Activated T-cell treated with anti-CD3 and anti-CD28 coated beads, Interleukin-2, amount 50 U/mL, for 72 hours (primary cell): ENCODE measurements at regions not wholly inside any gene's neighbourhood (a gene's known extent, or its start where the extent isn't known, plus 50 kb on each side); places are given as distances from the start of the nearest gene placed in this dataset.
"Not testable (repeated sequence)": the region's sequence is repeated elsewhere in the genome, so short reads cannot be mapped to it uniquely, and the experiment has no call there.

ENCODE experiments used
- ATAC-seq, 2 donors: fragments of 150-1000 bp; cut with Tn5 transposase; replicated peaks in 1 of 2; 2 replicates each; pipeline ENCODE4 v1.10.0; 2021; ENCODE audit warnings: moderate library complexity in 2 of 2, mild to moderate bottlenecking in 1 of 2
- DNase-seq, 2 donors: peaks; one replicate each; pipeline ENCODE4 v3.0.0; 2021 to 2022; ENCODE audit warnings: mixed read lengths in 1 of 2
- H3K27ac Mint-ChIP-seq: one replicate; pipeline ENCODE4 v1.8.0; 2022; ENCODE audit warnings: mild to moderate bottlenecking, moderate library complexity, mixed read lengths
- H3K27me3 Mint-ChIP-seq: one replicate; pipeline ENCODE4 v1.8.0; 2022; ENCODE audit warnings: low read depth, mixed read lengths
- H3K36me3 Mint-ChIP-seq, 2 donors: one replicate each; pipeline ENCODE4 v1.8.0; 2022; ENCODE audit warnings: mixed read lengths in 2 of 2, mild to moderate bottlenecking in 1 of 2; ENCODE audit not compliant: insufficient read depth in 2 of 2
- H3K4me1 Mint-ChIP-seq: one replicate; pipeline ENCODE4 v1.8.0; 2022; ENCODE audit warnings: low read depth, mixed read lengths
- H3K4me3 Mint-ChIP-seq, 2 donors: one replicate each; pipeline ENCODE4 v1.8.0; 2022; ENCODE audit warnings: mild to moderate bottlenecking in 2 of 2, mixed read lengths in 2 of 2, moderate library complexity in 2 of 2
- H3K9me3 Mint-ChIP-seq, 2 donors: one replicate each; pipeline ENCODE4 v1.8.0; 2022; ENCODE audit warnings: mixed read lengths in 2 of 2

- DNase-seq (no peak), ATAC-seq (no peak)
- Mint-ChIP-seq H3K4me3 (no peak overlapping the region), H3K36me3 (no peaks in the 10 kb centered on the region), H3K27me3 (no peaks in the 10 kb centered on the region), H3K4me1 (no peaks in the 10 kb centered on the region), H3K27ac (no peak overlapping the region), H3K9me3 (no peaks in the 10 kb centered on the region)
These were observed 96.9 kb downstream of the ATP6V1G3 start for GRCh38 chr1:198443365-198444233.

- no peak overlapping the region for H3K4me3 Mint-ChIP-seq
- no peak for ATAC-seq
- no peaks in the 10 kb centered on the region for H3K9me3 Mint-ChIP-seq
- no peak for DNase-seq
- H3K27ac Mint-ChIP-seq, result no peak overlapping the region
- H3K4me1 Mint-ChIP-seq, result no peaks in the 10 kb centered on the region
- no peaks in the 10 kb centered on the region for H3K27me3 Mint-ChIP-seq
- H3K36me3 Mint-ChIP-seq, result no peaks in the 10 kb centered on the region
These were observed 99.6 kb downstream of the ATP6V1G3 start for GRCh38 chr1:198440842-198441241.

GRCh38 chr1:198437332-198437731 is 103.1 kb downstream of the ATP6V1G3 start:
- peaks cover 0 to 2% of the 10 kb centered on the region in 2 donors for H3K36me3 Mint-ChIP-seq
- H3K4me3 Mint-ChIP-seq, result no peak overlapping the region
- peaks cover 1 to 4% of the 10 kb centered on the region in 2 donors for H3K9me3 Mint-ChIP-seq
- H3K4me1 Mint-ChIP-seq, result no peaks in the 10 kb centered on the region
- DNase-seq, result no peak
- no peak for ATAC-seq
- H3K27ac Mint-ChIP-seq, result no peak overlapping the region
- H3K27me3 Mint-ChIP-seq, result no peaks in the 10 kb centered on the region

GRCh38 chr1:198436276-198436675 is 104.2 kb downstream of the ATP6V1G3 start:
- Mint-ChIP-seq H3K27me3 (no peaks in the 10 kb centered on the region), H3K4me1 (no peaks in the 10 kb centered on the region), H3K9me3 (peaks cover 5 to 9% of the 10 kb centered on the region in 2 donors), H3K4me3 (no peak overlapping the region), H3K27ac (no peak overlapping the region), H3K36me3 (peaks cover 0 to 6% of the 10 kb centered on the region in 2 donors)
- ATAC-seq (no peak), DNase-seq (no peak)

- peaks cover 0 to 6% of the 10 kb centered on the region in 2 donors for H3K36me3 Mint-ChIP-seq
- H3K4me3 Mint-ChIP-seq, result no peak overlapping the region
- no peaks in the 10 kb centered on the region for H3K4me1 Mint-ChIP-seq
- DNase-seq, result no peak
- no peak overlapping the region for H3K27ac Mint-ChIP-seq
- no peak for ATAC-seq
- H3K9me3 Mint-ChIP-seq, result peaks cover 5 to 9% of the 10 kb centered on the region in 2 donors
- H3K27me3 Mint-ChIP-seq, result no peaks in the 10 kb centered on the region
These were observed 105.4 kb downstream of the ATP6V1G3 start for GRCh38 chr1:198435056-198435455.

- H3K4me3 Mint-ChIP-seq, result no peak overlapping the region
- no peak overlapping the region for H3K27ac Mint-ChIP-seq
- no peak for DNase-seq
- ATAC-seq, result no peak
- H3K27me3 Mint-ChIP-seq, result no peaks in the 10 kb centered on the region
- no peaks in the 10 kb centered on the region for H3K36me3 Mint-ChIP-seq
- H3K9me3 Mint-ChIP-seq, result no peaks in the 10 kb centered on the region
- H3K4me1 Mint-ChIP-seq, result no peaks in the 10 kb centered on the region
These were observed 116.0 kb downstream of the ATP6V1G3 start for GRCh38 chr1:198424441-198424840.

- Mint-ChIP-seq H3K36me3 (no peaks in the 10 kb centered on the region), H3K4me1 (no peaks in the 10 kb centered on the region), H3K9me3 (no peaks in the 10 kb centered on the region)
These were observed 116.8 kb downstream of the ATP6V1G3 start for GRCh38 chr1:198423673-198424072.

GRCh38 chr1:198417039-198417438 is 123.4 kb downstream of the ATP6V1G3 start:
- Mint-ChIP-seq H3K27ac (no peak overlapping the region), H3K4me3 (no peak overlapping the region), H3K27me3 (peaks cover 8% of the 10 kb centered on the region), H3K9me3 (peaks cover 0 to 1% of the 10 kb centered on the region in 2 donors), H3K36me3 (no peaks in the 10 kb centered on the region), H3K4me1 (no peaks in the 10 kb centered on the region)
- DNase-seq (no peak), ATAC-seq (no peak)

More at GRCh38 chr1:198423673-198424072, 116.8 kb downstream of the ATP6V1G3 start:
- Mint-ChIP-seq H3K27me3 (no peaks in the 10 kb centered on the region), H3K27ac (no peak overlapping the region), H3K4me3 (no peak overlapping the region)
- ATAC-seq (no peak), DNase-seq (no peak)

- H3K27me3 Mint-ChIP-seq, result peaks cover 8% of the 10 kb centered on the region
- H3K4me3 Mint-ChIP-seq, result no peak overlapping the region
- no peaks in the 10 kb centered on the region for H3K4me1 Mint-ChIP-seq
- ATAC-seq (no peak), DNase-seq (no peak)
- no peak overlapping the region for H3K27ac Mint-ChIP-seq
- H3K9me3 Mint-ChIP-seq, result peaks cover 0 to 1% of the 10 kb centered on the region in 2 donors
- no peaks in the 10 kb centered on the region for H3K36me3 Mint-ChIP-seq
These were observed 124.2 kb downstream of the ATP6V1G3 start for GRCh38 chr1:198416296-198416695.

GRCh38 chr1:198411240-198411639 is 129.2 kb downstream of the ATP6V1G3 start:
- Mint-ChIP-seq H3K4me1 (no peaks in the 10 kb centered on the region), H3K27ac (no peak overlapping the region), H3K4me3 (no peak overlapping the region), H3K9me3 (peaks cover 1 to 3% of the 10 kb centered on the region in 2 donors), H3K27me3 (no peaks in the 10 kb centered on the region), H3K36me3 (no peaks in the 10 kb centered on the region)
- ATAC-seq (no peak), DNase-seq (no peak)

GRCh38 chr1:198408716-198409115 is 131.8 kb downstream of the ATP6V1G3 start:
- Mint-ChIP-seq H3K27ac (no peak overlapping the region), H3K9me3 (peaks cover 1 to 3% of the 10 kb centered on the region in 2 donors), H3K4me3 (no peak overlapping the region), H3K4me1 (no peaks in the 10 kb centered on the region), H3K36me3 (no peaks in the 10 kb centered on the region), H3K27me3 (no peaks in the 10 kb centered on the region)
- ATAC-seq (no peak), DNase-seq (no peak)

- H3K27ac Mint-ChIP-seq, H3K27me3 Mint-ChIP-seq, H3K4me3 Mint-ChIP-seq, H3K4me1 Mint-ChIP-seq, ATAC-seq, DNase-seq, H3K36me3 Mint-ChIP-seq, H3K9me3 Mint-ChIP-seq: not testable (repeated sequence)
These were observed 135.8 kb downstream of the ATP6V1G3 start for GRCh38 chr1:198404632-198405031.

- Mint-ChIP-seq H3K4me1 (no peaks in the 10 kb centered on the region), H3K36me3 (no peaks in the 10 kb centered on the region), H3K4me3 (no peak overlapping the region), H3K27me3 (no peaks in the 10 kb centered on the region), H3K9me3 (no peaks in the 10 kb centered on the region), H3K27ac (no peak overlapping the region)
- ATAC-seq (no peak), DNase-seq (no peak)
These were observed 140.4 kb downstream of the ATP6V1G3 start for GRCh38 chr1:198400063-198400462.

GRCh38 chr1:198399452-198399851 is 141.0 kb downstream of the ATP6V1G3 start:
- Mint-ChIP-seq H3K9me3 (no peaks in the 10 kb centered on the region), H3K4me1 (no peaks in the 10 kb centered on the region), H3K27me3 (no peaks in the 10 kb centered on the region), H3K36me3 (no peaks in the 10 kb centered on the region), H3K4me3 (no peak overlapping the region), H3K27ac (no peak overlapping the region)
- ATAC-seq (no peak), DNase-seq (no peak)
